ENCODE measurements at regions not wholly inside any gene's neighbourhood (a gene's known extent, or its start where the extent isn't known, plus 50 kb on each side); places are given as distances from the start of the nearest gene placed in this dataset.
"Not testable (repeated sequence)": the region's sequence is repeated elsewhere in the genome, so short reads cannot be mapped to it uniquely, and the experiment has no call there.

GRCh38 chrX:76509775-76510174 is 82.3 kb downstream of the MAGEE1 start:
- H3K27ac ChIP-seq = no peak overlapping the region
- no peaks in the 10 kb centered on the region for H3K4me1 ChIP-seq
- in situ Hi-C loops (cut with MboI; ENCODE audit: low pct_ligation_motif_present in 1 of 4, low pct_unique_long_range_greater_than_20kb in 1 of 4, low sequenced_read_pairs in 3 of 4) = no loop called here
- no peak overlapping the region for H3K4me3 ChIP-seq
- H3K27me3 ChIP-seq = no peaks in the 10 kb centered on the region
- intact Hi-C loops (cut with DNase I; ENCODE audit: low total_unique reads) = no loop called here
- DNase-seq = no peak
- no peaks in the 10 kb centered on the region for H3K36me3 ChIP-seq
- no peaks in the 10 kb centered on the region for H3K9me3 ChIP-seq
- no peak for TF ChIP-seq POLR2AphosphoS5 (IDR thresholded peaks at IDR 0.05)
- no peak for TF ChIP-seq CTCF (IDR thresholded peaks at IDR 0.05)
- TF ChIP-seq EP300 (IDR thresholded peaks at IDR 0.05; ENCODE audit: low read depth) = no peak
- TF ChIP-seq POLR2A (IDR thresholded peaks at IDR 0.05) = no peak

GRCh38 chrX:76517544-76517943 is 90.0 kb downstream of the MAGEE1 start:
- intact Hi-C loops (cut with DNase I; ENCODE audit: low total_unique reads) = loop anchor here (5.0 kb wide), 1 partner anchor 570 kb away; no protein-coding TSS in a partner anchor
- Histone ChIP-seq H3K27ac (no peak overlapping the region), H3K4me3 (no peak overlapping the region), H3K4me1 (no peaks in the 10 kb centered on the region), H3K27me3 (no peaks in the 10 kb centered on the region), H3K9me3 (no peaks in the 10 kb centered on the region), H3K36me3 (no peaks in the 10 kb centered on the region)
- 39 to 80% methylated on average over 2 to 4 of the region's 4 CpGs for WGBS, 2 donors (ENCODE audit: low coverage in 1 of 2)
- no peak for TF ChIP-seq EP300 (IDR thresholded peaks at IDR 0.05; ENCODE audit: low read depth)
- TF ChIP-seq POLR2AphosphoS5 (IDR thresholded peaks at IDR 0.05) = no peak
- no peak for TF ChIP-seq CTCF (IDR thresholded peaks at IDR 0.05)
- no peak for TF ChIP-seq POLR2A (IDR thresholded peaks at IDR 0.05)
- in situ Hi-C loops (cut with MboI; ENCODE audit: low pct_ligation_motif_present in 1 of 4, low pct_unique_long_range_greater_than_20kb in 1 of 4, low sequenced_read_pairs in 3 of 4) = no loop called here
- no peak for DNase-seq

GRCh38 chrX:76520273-76521054 is 93.0 kb downstream of the MAGEE1 start:
- intact Hi-C loops (cut with DNase I; ENCODE audit: low total_unique reads) = no loop called here
- Histone ChIP-seq H3K9me3 (no peaks in the 10 kb centered on the region), H3K27me3 (no peaks in the 10 kb centered on the region), H3K4me1 (no peaks in the 10 kb centered on the region), H3K4me3 (no peak overlapping the region), H3K36me3 (no peaks in the 10 kb centered on the region), H3K27ac (no peak overlapping the region)
- 87% methylated on average over 16 of the region's 23 CpGs; no CpG with 5 or more reads in 1 of the 2 donors for WGBS, 2 donors (ENCODE audit: low coverage in 1 of 2)
- DNase-seq = no peak
- in situ Hi-C loops (cut with MboI; ENCODE audit: low pct_ligation_motif_present in 1 of 4, low pct_unique_long_range_greater_than_20kb in 1 of 4, low sequenced_read_pairs in 3 of 4) = no loop called here
- TF ChIP-seq POLR2A (IDR thresholded peaks at IDR 0.05) (no peak), CTCF (IDR thresholded peaks at IDR 0.05) (no peak), EP300 (IDR thresholded peaks at IDR 0.05; ENCODE audit: low read depth) (no peak), POLR2AphosphoS5 (IDR thresholded peaks at IDR 0.05) (no peak)

- intact Hi-C loops (cut with DNase I; ENCODE audit: low total_unique reads) = not testable (repeated sequence)
Observed at GRCh38 chrX:76535675-76536074, 108.2 kb downstream of the MAGEE1 start.

GRCh38 chrX:76538860-76539259 is 111.3 kb downstream of the MAGEE1 start:
- Histone ChIP-seq H3K27me3 (no peaks in the 10 kb centered on the region), H3K4me1 (no peaks in the 10 kb centered on the region), H3K36me3 (no peaks in the 10 kb centered on the region), H3K27ac (no peak overlapping the region), H3K4me3 (no peak overlapping the region), H3K9me3 (no peaks in the 10 kb centered on the region)
- no peak for TF ChIP-seq POLR2AphosphoS5 (IDR thresholded peaks at IDR 0.05)
- intact Hi-C loops (cut with DNase I; ENCODE audit: low total_unique reads) (no loop called here), in situ Hi-C loops (cut with MboI; ENCODE audit: low pct_ligation_motif_present in 1 of 4, low pct_unique_long_range_greater_than_20kb in 1 of 4, low sequenced_read_pairs in 3 of 4) (no loop called here)
- 16% methylated on average over 2 of the region's 2 CpGs; no CpG with 5 or more reads in 1 of the 2 donors for WGBS, 2 donors (ENCODE audit: low coverage in 1 of 2)
- DNase-seq = no peak

More at GRCh38 chrX:76535675-76536074, 108.2 kb downstream of the MAGEE1 start:
- DNase-seq; H3K4me1 ChIP-seq; H3K9me3 ChIP-seq; H3K27me3 ChIP-seq; H3K4me3 ChIP-seq; H3K36me3 ChIP-seq; in situ Hi-C loops (cut with MboI; ENCODE audit: low pct_ligation_motif_present in 1 of 4, low pct_unique_long_range_greater_than_20kb in 1 of 4, low sequenced_read_pairs in 3 of 4); H3K27ac ChIP-seq: not testable (repeated sequence)
- WGBS, 2 donors (ENCODE audit: low coverage in 1 of 2) = 76% methylated on average over 2 of the region's 2 CpGs; no CpG with 5 or more reads in 1 of the 2 donors

- DNase-seq; H3K27me3 ChIP-seq; in situ Hi-C loops (cut with MboI; ENCODE audit: low pct_ligation_motif_present in 1 of 4, low pct_unique_long_range_greater_than_20kb in 1 of 4, low sequenced_read_pairs in 3 of 4); H3K4me1 ChIP-seq; H3K27ac ChIP-seq; intact Hi-C loops (cut with DNase I; ENCODE audit: low total_unique reads); H3K4me3 ChIP-seq; H3K9me3 ChIP-seq; H3K36me3 ChIP-seq: not testable (repeated sequence)
Observed at GRCh38 chrX:76543381-76543780, 115.9 kb downstream of the MAGEE1 start.
